ENCODE measurements at regions not wholly inside any gene's neighbourhood (a gene's known extent, or its start where the extent isn't known, plus 50 kb on each side); places are given as distances from the start of the nearest gene placed in this dataset.

- no peak for DNase-seq (ENCODE audit: low read depth)
Observed at GRCh38 chr6:88380618-88381288, 214.6 kb upstream of the CNR1 start.

- no peak for DNase-seq (ENCODE audit: low read depth)
Observed at GRCh38 chr6:88380083-88380482, 213.9 kb upstream of the CNR1 start.

GRCh38 chr6:88378639-88379038 is 212.5 kb upstream of the CNR1 start:
- no peak for DNase-seq (ENCODE audit: low read depth)

GRCh38 chr6:88377976-88378568 is 211.9 kb upstream of the CNR1 start:
- DNase-seq (ENCODE audit: low read depth), result no peak

- DNase-seq (ENCODE audit: low read depth), result peak; percentile 50
Observed at GRCh38 chr6:88376768-88377387, 210.7 kb upstream of the CNR1 start.

- no peak for DNase-seq (ENCODE audit: low read depth)
Observed at GRCh38 chr6:88376197-88376596, 210.1 kb upstream of the CNR1 start.

GRCh38 chr6:88374553-88374952 is 208.4 kb upstream of the CNR1 start:
- DNase-seq (ENCODE audit: low read depth), result no peak

- DNase-seq (ENCODE audit: low read depth), result no peak
Observed at GRCh38 chr6:88371480-88371879, 205.3 kb upstream of the CNR1 start.

GRCh38 chr6:88370127-88370710 is 204.1 kb upstream of the CNR1 start:
- DNase-seq (ENCODE audit: low read depth), result no peak

- DNase-seq (ENCODE audit: low read depth), result no peak
Observed at GRCh38 chr6:88369262-88369661, 203.1 kb upstream of the CNR1 start.

- no peak for DNase-seq (ENCODE audit: low read depth)
Observed at GRCh38 chr6:88368071-88368787, 202.1 kb upstream of the CNR1 start.

GRCh38 chr6:88367248-88367647 is 201.1 kb upstream of the CNR1 start:
- no peak for DNase-seq (ENCODE audit: low read depth)

- DNase-seq (ENCODE audit: low read depth), result no peak
Observed at GRCh38 chr6:88366672-88367071, 200.5 kb upstream of the CNR1 start.

GRCh38 chr6:88365656-88366055 is 199.5 kb upstream of the CNR1 start:
- DNase-seq (ENCODE audit: low read depth), result no peak

- DNase-seq (ENCODE audit: low read depth), result no peak
Observed at GRCh38 chr6:88365230-88365629, 199.1 kb upstream of the CNR1 start.

GRCh38 chr6:88361754-88362153 is 195.6 kb upstream of the CNR1 start:
- no peak for DNase-seq (ENCODE audit: low read depth)

GRCh38 chr6:88361298-88361697 is 195.2 kb upstream of the CNR1 start:
- DNase-seq (ENCODE audit: low read depth), result no peak

- no peak for DNase-seq (ENCODE audit: low read depth)
Observed at GRCh38 chr6:88360203-88360797, 194.2 kb upstream of the CNR1 start.

- DNase-seq (ENCODE audit: low read depth), result no peak
Observed at GRCh38 chr6:88359530-88360202, 193.5 kb upstream of the CNR1 start.

- DNase-seq (ENCODE audit: low read depth), result no peak
Observed at GRCh38 chr6:88358846-88359245, 192.7 kb upstream of the CNR1 start.

- DNase-seq (ENCODE audit: low read depth), result no peak
Observed at GRCh38 chr6:88349511-88349910, 183.4 kb upstream of the CNR1 start.

GRCh38 chr6:88342336-88342735 is 176.2 kb upstream of the CNR1 start:
- DNase-seq (ENCODE audit: low read depth), result no peak

Measured in HS-27A (cell line).